Endothelial cell of umbilical vein (primary cell): ENCODE measurements at regions not wholly inside any gene's neighbourhood (a gene's known extent, or its start where the extent isn't known, plus 50 kb on each side); places are given as distances from the start of the nearest gene placed in this dataset.

ENCODE experiments used
- BruUV-seq: library from RNA; stranded (reverse); fragments of 400-500 nt; replicated peaks from 2 replicates; lab custom pipeline; 2021; lab: Mats Ljungman, UMichigan
- CTCF ChIA-PET: fragments of 300-600, 350-600 bp; sonication (Branson Sonifier 250); formaldehyde crosslinking; loops from one replicate; lab custom pipeline; 2021; ENCODE audit warnings: antibody characterized with exemption, inconsistent platforms; lab: Charles Lee
- POLR2A ChIA-PET: fragments of 300-600, 350-600 bp; sonication (Branson Sonifier 250); formaldehyde crosslinking; loops from one replicate; lab custom pipeline; 2021; ENCODE audit warnings: antibody characterized with exemption, inconsistent platforms; lab: Charles Lee
- DNase-seq: peaks from one replicate; pipeline ENCODE4 v3.0.0-alpha.2; 2011; ENCODE audit warnings: low read depth, low spot score
- FAIRE-seq: peaks from 2 replicates; lab custom pipeline; 2011; peaks lifted over from hg19 to GRCh38; lab: Jason Lieb, UNC
- H2AFZ ChIP-seq: 2 replicates; pipeline ENCODE4 v1.6.0; 2012; ENCODE audit warnings: low read depth, low read length, control low read depth, inconsistent platforms
- H3K27ac ChIP-seq: 2 replicates; pipeline ENCODE4 v1.5.1; 2011; ENCODE audit warnings: low read depth, mild to moderate bottlenecking, control low read depth, low read length, moderate library complexity; ENCODE audit not compliant: insufficient read depth
- H3K27me3 ChIP-seq, 2 experiments: 2 replicates each; pipeline versions ENCODE4 v1.6.0 to v1.6.1; 2011; ENCODE audit warnings: low read length in 2 of 2, mixed read lengths in 1 of 2; ENCODE audit not compliant: control insufficient read depth in 2 of 2, insufficient read depth in 2 of 2
- H3K36me3 ChIP-seq, 2 experiments: 2 replicates in 1 of 2; 3 replicates in 1 of 2; pipeline ENCODE4 v1.5.1; 2011; ENCODE audit warnings: low read length in 2 of 2, mild to moderate bottlenecking in 1 of 2, moderate library complexity in 1 of 2; ENCODE audit not compliant: control insufficient read depth in 2 of 2, insufficient read depth in 2 of 2; ENCODE audit errors: extremely low read depth in 1 of 2
- H3K4me1 ChIP-seq: 3 replicates; pipeline ENCODE4 v1.5.1; 2011; ENCODE audit warnings: mild to moderate bottlenecking, low read length; ENCODE audit not compliant: control insufficient read depth, insufficient read depth; ENCODE audit errors: extremely low read depth
- H3K4me2 ChIP-seq: 2 replicates; pipeline ENCODE4 v1.6.1; 2011; ENCODE audit warnings: low read length, control low read depth, mixed read lengths; ENCODE audit not compliant: insufficient read depth
- H3K4me3 ChIP-seq, 3 experiments: fragments of 200-600 bp in 1 of 3; sonication (generic), shearing (Covaris generic) in 1 of 3; replicated peaks in 1 of 3; 2 replicates each; pipeline ENCODE4 v1.5.1; 2011 to 2016; ENCODE audit warnings: control low read depth in 3 of 3, low read length in 3 of 3, mild to moderate bottlenecking in 2 of 3, inconsistent platforms in 1 of 3, low read depth in 1 of 3, moderate library complexity in 1 of 3; ENCODE audit not compliant: insufficient read depth in 1 of 3
- H3K79me2 ChIP-seq: 2 replicates; pipeline ENCODE4 v1.6.0; 2012; ENCODE audit warnings: low read length, inconsistent platforms; ENCODE audit not compliant: control insufficient read depth, insufficient read depth
- H3K9ac ChIP-seq: replicated peaks from 2 replicates; pipeline ENCODE3; 2011; ENCODE audit warnings: low read length, control low read depth; ENCODE audit not compliant: insufficient read depth; ENCODE audit errors: extremely low read depth
- H3K9me1 ChIP-seq: replicated peaks from 3 replicates; pipeline ENCODE4 v1.6.0; 2011; ENCODE audit warnings: mild to moderate bottlenecking, low read length; ENCODE audit not compliant: control insufficient read depth, insufficient read depth; ENCODE audit errors: extremely low read depth
- H3K9me3 ChIP-seq: replicated peaks from 2 replicates; pipeline ENCODE4 v1.5.1; 2012; ENCODE audit warnings: low read length, inconsistent platforms; ENCODE audit not compliant: control insufficient read depth, insufficient read depth
- H4K20me1 ChIP-seq: replicated peaks from 2 replicates; pipeline ENCODE3; 2011; ENCODE audit warnings: mild to moderate bottlenecking, low read length; ENCODE audit not compliant: control insufficient read depth, insufficient read depth; ENCODE audit errors: extremely low read depth
- CTCF ChIP-seq, 2 donors: IDR thresholded peaks; 1 replicate in 1 of 2; 2 replicates in 1 of 2; pipeline ENCODE4 v1.5.1; 2011; ENCODE audit warnings: low read length in 2 of 2, mild to moderate bottlenecking in 2 of 2, moderate library complexity in 2 of 2, control low read depth in 1 of 2, inconsistent platforms in 1 of 2, low read depth in 1 of 2; ENCODE audit not compliant: insufficient read depth in 1 of 2; ENCODE audit errors: extremely low read depth in 1 of 2
- EZH2 ChIP-seq: IDR thresholded peaks from 2 replicates; pipeline ENCODE4 v1.6.1; 2012; ENCODE audit warnings: borderline replicate concordance, low read depth, mild to moderate bottlenecking, moderate library complexity, low read length, inconsistent platforms; ENCODE audit not compliant: severe bottlenecking
- FOS ChIP-seq: IDR thresholded peaks from 2 replicates; pipeline ENCODE4 v1.6.1; 2011; ENCODE audit warnings: mild to moderate bottlenecking, low read length, moderate library complexity, borderline replicate concordance; ENCODE audit not compliant: insufficient read depth
- GATA2 ChIP-seq: IDR thresholded peaks from 2 replicates; pipeline ENCODE4 v1.7.0; 2011; ENCODE audit warnings: low read depth, mild to moderate bottlenecking, moderate library complexity, mixed read lengths, low read length; ENCODE audit not compliant: insufficient read length, insufficient read depth
- JUN ChIP-seq: IDR thresholded peaks from 2 replicates; pipeline ENCODE4 v1.6.1; 2011; ENCODE audit warnings: borderline replicate concordance, low read depth; ENCODE audit not compliant: insufficient read length, insufficient read depth
- MAX ChIP-seq: IDR thresholded peaks from 2 replicates; pipeline ENCODE4 v1.6.1; 2011; ENCODE audit not compliant: insufficient read depth, insufficient read length
- MYC ChIP-seq: IDR thresholded peaks from one replicate; pipeline ENCODE4 v1.6.1; 2011; ENCODE audit warnings: mild to moderate bottlenecking, low read depth, low read length
- POLR2A ChIP-seq: IDR thresholded peaks from 2 replicates; pipeline ENCODE4 v1.6.1; 2012; ENCODE audit warnings: low read depth, mild to moderate bottlenecking, control low read depth, low read length
- POLR2AphosphoS5 ChIP-seq: IDR thresholded peaks from 2 replicates; pipeline ENCODE4 v1.6.1; 2012; ENCODE audit warnings: low read depth, mild to moderate bottlenecking, control low read depth, low read length, moderate library complexity; ENCODE audit not compliant: insufficient read depth
- dilution Hi-C: fragments of 300-500 bp; cut with MboI; formaldehyde crosslinking; loops from one replicate; pipeline ENCODE4 v1.15.0; 2019; ENCODE audit warnings: low sequenced_read_pairs; ENCODE audit not compliant: extremely low pct_ligation_motif_present
- intact Hi-C: fragments of 100-400 bp; cut with micrococcal nuclease; formaldehyde crosslinking; loops from one replicate; pipeline ENCODE4 v1.10.0; 2022

GRCh38 chr19:31952693-31953092, 392.7 kb upstream of the ZNF507 start:
- FAIRE-seq, result no peak
- Histone ChIP-seq H3K9ac (no peak overlapping the region), H3K9me3 (peaks cover 5% of the 10 kb centered on the region), H2AFZ (no peak overlapping the region), H3K36me3 (no peaks in the 10 kb centered on the region), H3K27ac (no peak overlapping the region), H3K4me2 (no peak overlapping the region), H3K4me1 (no peaks in the 10 kb centered on the region), H3K27me3 (no peaks in the 10 kb centered on the region), H3K4me3 (no peak overlapping the region), H3K79me2 (no peaks in the 10 kb centered on the region), H4K20me1 (no peaks in the 10 kb centered on the region), H3K9me1 (no peaks in the 10 kb centered on the region)
- no TSS peak for BruUV-seq
- TF ChIP-seq POLR2AphosphoS5 (no peak), GATA2 (no peak), JUN (no peak), MYC (no peak), MAX (no peak), CTCF (IDR thresholded peaks at IDR 0.05; ENCODE audit: extremely low read depth in 1 of 2, insufficient read depth in 1 of 2, low read depth in 1 of 2, low read length in 2 of 2) (no peak)
- POLR2A ChIA-PET, result no interaction called here
- no peak for DNase-seq
- CTCF ChIA-PET, result no interaction called here
- dilution Hi-C loops, result no loop called here
- intact Hi-C loops, result no loop called here

GRCh38 chr19:31955061-31955460, 390.3 kb upstream of the ZNF507 start:
- DNase-seq (no peak), FAIRE-seq (no peak)
- no peak overlapping the region for H2AFZ ChIP-seq
- TF ChIP-seq GATA2 (no peak), POLR2A (no peak), MAX (no peak), EZH2 (no peak), JUN (no peak), POLR2AphosphoS5 (no peak), FOS (no peak), MYC (no peak), CTCF (IDR thresholded peaks at IDR 0.05; ENCODE audit: extremely low read depth in 1 of 2, insufficient read depth in 1 of 2, low read depth in 1 of 2, low read length in 2 of 2) (no peak)
- no peaks in the 10 kb centered on the region for H3K36me3 ChIP-seq
- no peak overlapping the region for H3K4me2 ChIP-seq
- dilution Hi-C loops, result no loop called here
- ChIA-PET POLR2A (no interaction called here), CTCF (no interaction called here)
- no peaks in the 10 kb centered on the region for H4K20me1 ChIP-seq
- intact Hi-C loops, result no loop called here
- H3K79me2 ChIP-seq, result no peaks in the 10 kb centered on the region
- no TSS peak for BruUV-seq
- no peak overlapping the region for H3K4me3 ChIP-seq
- H3K9ac ChIP-seq, result no peak overlapping the region
- H3K9me3 ChIP-seq, result peaks cover 3% of the 10 kb centered on the region
- H3K27me3 ChIP-seq, result no peaks in the 10 kb centered on the region
- no peaks in the 10 kb centered on the region for H3K4me1 ChIP-seq
- no peaks in the 10 kb centered on the region for H3K9me1 ChIP-seq
- H3K27ac ChIP-seq, result no peak overlapping the region
